Neural cell (in vitro differentiated cells): ENCODE measurements at regions not wholly inside any gene's neighbourhood (a gene's known extent, or its start where the extent isn't known, plus 50 kb on each side); places are given as distances from the start of the nearest gene placed in this dataset.
"Not testable (repeated sequence)": the region's sequence is repeated elsewhere in the genome, so short reads cannot be mapped to it uniquely, and the experiment has no call there.

Source experiments
- H2AFZ ChIP-seq: fragments of 200-600, 300-800 bp; sonication (generic), shearing (Covaris generic); 2 replicates; pipeline ENCODE4 v1.6.0; 2014; ENCODE audit warnings: low read depth, mild to moderate bottlenecking, antibody characterized with exemption, low read length, moderate library complexity
- H3F3A ChIP-seq: fragments of 200-600 bp; shearing (Covaris generic); 2 replicates; pipeline ENCODE4 v1.6.1; 2016; ENCODE audit warnings: mild to moderate bottlenecking, moderate library complexity, mixed read lengths, antibody characterized with exemption, low read length; ENCODE audit not compliant: insufficient read depth, poor library complexity, severe bottlenecking
- H3K27ac ChIP-seq: fragments of 200-600, 300-800 bp; sonication (generic), shearing (Covaris generic); 2 replicates; pipeline ENCODE4 v1.5.1; 2014; ENCODE audit warnings: mild to moderate bottlenecking, low read length, moderate library complexity
- H3K27me3 ChIP-seq: fragments of 300-800, 200-600 bp; sonication (generic), shearing (Covaris generic); 2 replicates; pipeline ENCODE4 v1.6.0; 2014; ENCODE audit warnings: mild to moderate bottlenecking, low read depth, low read length, moderate library complexity; ENCODE audit not compliant: insufficient read depth
- H3K36me3 ChIP-seq: fragments of 300-800, 200-600 bp; sonication (generic), shearing (Covaris generic); 2 replicates; pipeline ENCODE4 v1.5.1; 2014; ENCODE audit warnings: mild to moderate bottlenecking, antibody characterized with exemption, low read length, moderate library complexity; ENCODE audit not compliant: insufficient read depth
- H3K4me2 ChIP-seq: fragments of 300-800, 200-600 bp; sonication (generic), shearing (Covaris generic); 2 replicates; pipeline ENCODE4 v1.6.0; 2014; ENCODE audit warnings: mild to moderate bottlenecking, low read length
- H3K4me3 ChIP-seq: fragments of 300-800, 200-600 bp; sonication (generic), shearing (Covaris generic); 2 replicates; pipeline ENCODE4 v1.5.1; 2014; ENCODE audit warnings: mild to moderate bottlenecking, low read length, moderate library complexity
- H3K79me2 ChIP-seq: fragments of 200-600 bp; shearing (Covaris generic); replicated peaks from 2 replicates; pipeline ENCODE4 v1.6.0; 2014; ENCODE audit warnings: mild to moderate bottlenecking, low read length, moderate library complexity; ENCODE audit not compliant: insufficient read depth
- H3K9ac ChIP-seq: fragments of 300-800, 200-600 bp; sonication (generic), shearing (Covaris generic); 2 replicates; pipeline ENCODE4 v1.6.1; 2016; ENCODE audit warnings: mild to moderate bottlenecking, low read length, mixed read lengths
- H3K9me2 ChIP-seq: fragments of 200-600 bp; shearing (Covaris generic); 2 replicates; pipeline ENCODE4 v1.6.1; 2016; ENCODE audit warnings: mild to moderate bottlenecking, low read length, mixed read lengths; ENCODE audit not compliant: insufficient read depth
- H3K9me3 ChIP-seq: fragments of 200-600, 300-800 bp; sonication (generic), shearing (Covaris generic); 2 replicates; pipeline ENCODE4 v1.6.1; 2016; ENCODE audit warnings: mild to moderate bottlenecking, mixed run types, low read length, moderate library complexity, mixed read lengths
- H4K20me1 ChIP-seq: fragments of 200-600 bp; shearing (Covaris generic); 2 replicates; pipeline ENCODE4 v1.6.1; 2016; ENCODE audit warnings: mild to moderate bottlenecking, mixed run types; ENCODE audit not compliant: insufficient read depth
- EP300 ChIP-seq: fragments of 450-650 bp; conservative IDR thresholded peaks from 2 replicates; pipeline ENCODE4 v1.6.1; 2014; ENCODE audit warnings: antibody characterized with exemption, mild to moderate bottlenecking, moderate library complexity; ENCODE audit not compliant: poor library complexity, severe bottlenecking
- EZH2 ChIP-seq: fragments of 200-600, 300-800 bp; shearing (Covaris generic), sonication (generic); IDR thresholded peaks from 2 replicates; pipeline ENCODE4 v1.6.1; 2014; ENCODE audit warnings: antibody characterized with exemption, low read length, borderline replicate concordance, mild to moderate bottlenecking; ENCODE audit not compliant: insufficient read depth, poor library complexity, severe bottlenecking
- MXI1 ChIP-seq: fragments of 450-650 bp; conservative IDR thresholded peaks from 2 replicates; pipeline ENCODE4 v1.6.1; 2014; ENCODE audit warnings: antibody characterized with exemption, mild to moderate bottlenecking; ENCODE audit not compliant: poor library complexity, severe bottlenecking
- POLR2AphosphoS5 ChIP-seq: IDR thresholded peaks from 2 replicates; pipeline ENCODE4 v1.6.1; 2012
- RAD21 ChIP-seq: fragments of 450-650 bp; conservative IDR thresholded peaks from 2 replicates; pipeline ENCODE4 v1.6.1; 2014; ENCODE audit warnings: antibody characterized with exemption, mild to moderate bottlenecking, moderate library complexity
- SMC3 ChIP-seq: fragments of 450-650 bp; conservative IDR thresholded peaks from 2 replicates; pipeline ENCODE4 v1.6.1; 2014; ENCODE audit warnings: antibody characterized with exemption, mild to moderate bottlenecking, moderate library complexity; ENCODE audit not compliant: poor library complexity
- TAF1 ChIP-seq: IDR thresholded peaks from 2 replicates; pipeline ENCODE4 v1.6.1; 2012; ENCODE audit warnings: low read depth
- TF ChIP-seq, protein P1 (sequence below): IDR thresholded peaks from 2 replicates; pipeline ENCODE4 v1.6.1; 2012; ENCODE audit warnings: borderline replicate concordance
- TF ChIP-seq, protein P2 (sequence below): fragments of 450-650 bp; IDR thresholded peaks from 2 replicates; pipeline ENCODE4 v1.5.1; 2014; ENCODE audit warnings: antibody characterized with exemption, mild to moderate bottlenecking, moderate library complexity; ENCODE audit not compliant: poor library complexity, severe bottlenecking

GRCh38 chr22:48819961-48820360, 1007.7 kb downstream of the BRD1 start:
- no peak overlapping the region for H3K9ac ChIP-seq
- no peaks in the 10 kb centered on the region for H3K9me3 ChIP-seq
- H3K36me3 ChIP-seq = no peaks in the 10 kb centered on the region
- no peaks in the 10 kb centered on the region for H3K27me3 ChIP-seq
- H3K9me2 ChIP-seq = no peaks in the 10 kb centered on the region
- H3K79me2 ChIP-seq = no peaks in the 10 kb centered on the region
- peak overlapping the region; percentile 20 for H3K4me3 ChIP-seq
- no peak overlapping the region for H2AFZ ChIP-seq
- H3K4me2 ChIP-seq = no peak overlapping the region
- TF ChIP-seq POLR2AphosphoS5 (peak; percentile 9), RAD21 (no peak), MXI1 (no peak), SMC3 (no peak), TAF1 (no peak), EP300 (no peak), EZH2 (no peak)
- TF ChIP-seq, protein P1, sequence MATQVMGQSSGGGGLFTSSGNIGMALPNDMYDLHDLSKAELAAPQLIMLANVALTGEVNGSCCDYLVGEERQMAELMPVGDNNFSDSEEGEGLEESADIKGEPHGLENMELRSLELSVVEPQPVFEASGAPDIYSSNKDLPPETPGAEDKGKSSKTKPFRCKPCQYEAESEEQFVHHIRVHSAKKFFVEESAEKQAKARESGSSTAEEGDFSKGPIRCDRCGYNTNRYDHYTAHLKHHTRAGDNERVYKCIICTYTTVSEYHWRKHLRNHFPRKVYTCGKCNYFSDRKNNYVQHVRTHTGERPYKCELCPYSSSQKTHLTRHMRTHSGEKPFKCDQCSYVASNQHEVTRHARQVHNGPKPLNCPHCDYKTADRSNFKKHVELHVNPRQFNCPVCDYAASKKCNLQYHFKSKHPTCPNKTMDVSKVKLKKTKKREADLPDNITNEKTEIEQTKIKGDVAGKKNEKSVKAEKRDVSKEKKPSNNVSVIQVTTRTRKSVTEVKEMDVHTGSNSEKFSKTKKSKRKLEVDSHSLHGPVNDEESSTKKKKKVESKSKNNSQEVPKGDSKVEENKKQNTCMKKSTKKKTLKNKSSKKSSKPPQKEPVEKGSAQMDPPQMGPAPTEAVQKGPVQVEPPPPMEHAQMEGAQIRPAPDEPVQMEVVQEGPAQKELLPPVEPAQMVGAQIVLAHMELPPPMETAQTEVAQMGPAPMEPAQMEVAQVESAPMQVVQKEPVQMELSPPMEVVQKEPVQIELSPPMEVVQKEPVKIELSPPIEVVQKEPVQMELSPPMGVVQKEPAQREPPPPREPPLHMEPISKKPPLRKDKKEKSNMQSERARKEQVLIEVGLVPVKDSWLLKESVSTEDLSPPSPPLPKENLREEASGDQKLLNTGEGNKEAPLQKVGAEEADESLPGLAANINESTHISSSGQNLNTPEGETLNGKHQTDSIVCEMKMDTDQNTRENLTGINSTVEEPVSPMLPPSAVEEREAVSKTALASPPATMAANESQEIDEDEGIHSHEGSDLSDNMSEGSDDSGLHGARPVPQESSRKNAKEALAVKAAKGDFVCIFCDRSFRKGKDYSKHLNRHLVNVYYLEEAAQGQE = peak; percentile 71
- TF ChIP-seq, protein P2, sequence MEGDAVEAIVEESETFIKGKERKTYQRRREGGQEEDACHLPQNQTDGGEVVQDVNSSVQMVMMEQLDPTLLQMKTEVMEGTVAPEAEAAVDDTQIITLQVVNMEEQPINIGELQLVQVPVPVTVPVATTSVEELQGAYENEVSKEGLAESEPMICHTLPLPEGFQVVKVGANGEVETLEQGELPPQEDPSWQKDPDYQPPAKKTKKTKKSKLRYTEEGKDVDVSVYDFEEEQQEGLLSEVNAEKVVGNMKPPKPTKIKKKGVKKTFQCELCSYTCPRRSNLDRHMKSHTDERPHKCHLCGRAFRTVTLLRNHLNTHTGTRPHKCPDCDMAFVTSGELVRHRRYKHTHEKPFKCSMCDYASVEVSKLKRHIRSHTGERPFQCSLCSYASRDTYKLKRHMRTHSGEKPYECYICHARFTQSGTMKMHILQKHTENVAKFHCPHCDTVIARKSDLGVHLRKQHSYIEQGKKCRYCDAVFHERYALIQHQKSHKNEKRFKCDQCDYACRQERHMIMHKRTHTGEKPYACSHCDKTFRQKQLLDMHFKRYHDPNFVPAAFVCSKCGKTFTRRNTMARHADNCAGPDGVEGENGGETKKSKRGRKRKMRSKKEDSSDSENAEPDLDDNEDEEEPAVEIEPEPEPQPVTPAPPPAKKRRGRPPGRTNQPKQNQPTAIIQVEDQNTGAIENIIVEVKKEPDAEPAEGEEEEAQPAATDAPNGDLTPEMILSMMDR = no peak
- H3F3A ChIP-seq = no peaks in the 10 kb centered on the region
- no peaks in the 10 kb centered on the region for H4K20me1 ChIP-seq
- no peak overlapping the region for H3K27ac ChIP-seq

GRCh38 chr22:48819232-48819631, 1008.4 kb downstream of the BRD1 start:
- H3K27ac ChIP-seq = no peak overlapping the region
- no peaks in the 10 kb centered on the region for H3K9me3 ChIP-seq
- H4K20me1 ChIP-seq = no peaks in the 10 kb centered on the region
- H3K36me3 ChIP-seq = no peaks in the 10 kb centered on the region
- no peaks in the 10 kb centered on the region for H3K27me3 ChIP-seq
- H3K9ac ChIP-seq = no peak overlapping the region
- no peaks in the 10 kb centered on the region for H3K79me2 ChIP-seq
- no peak overlapping the region for H3K4me2 ChIP-seq
- TF ChIP-seq, protein P1 = no peak
- TF ChIP-seq EZH2 (no peak), EP300 (no peak), TAF1 (no peak), POLR2AphosphoS5 (no peak), MXI1 (no peak), RAD21 (no peak), SMC3 (no peak)
- TF ChIP-seq, protein P2 = no peak
- H3K9me2 ChIP-seq = no peaks in the 10 kb centered on the region
- no peak overlapping the region for H2AFZ ChIP-seq
- H3F3A ChIP-seq = no peaks in the 10 kb centered on the region
- no peak overlapping the region for H3K4me3 ChIP-seq

- not testable (repeated sequence) for H3K9me3 ChIP-seq, H3K27me3 ChIP-seq, H3K4me2 ChIP-seq, H3K4me3 ChIP-seq, H3K9me2 ChIP-seq, H3K79me2 ChIP-seq, H2AFZ ChIP-seq, H4K20me1 ChIP-seq, H3K27ac ChIP-seq, H3F3A ChIP-seq, H3K9ac ChIP-seq, H3K36me3 ChIP-seq
Observed at GRCh38 chr22:48817491-48817890, 1010.2 kb downstream of the BRD1 start.
